NCI-H2227 (cell line): ENCODE measurements at regions not wholly inside any gene's neighbourhood (a gene's known extent, or its start where the extent isn't known, plus 50 kb on each side); places are given as distances from the start of the nearest gene placed in this dataset.

Source experiments
- DNase-seq: peaks from one replicate; lab custom pipeline; 2025; ENCODE audit not compliant: unreplicated experiment; lab: John Stamatoyannopoulos, UW

GRCh38 chr20:17819395-17820093 lies 119.8 kb downstream of the BANF2 start:
- no peak for DNase-seq

- no peak for DNase-seq
Observed at GRCh38 chr20:17818187-17818586, 118.4 kb downstream of the BANF2 start.

- no peak for DNase-seq
Observed at GRCh38 chr20:17816804-17817587, 117.2 kb downstream of the BANF2 start.

GRCh38 chr20:17811628-17811965 lies 111.8 kb downstream of the BANF2 start:
- DNase-seq, result no peak

DNA sequence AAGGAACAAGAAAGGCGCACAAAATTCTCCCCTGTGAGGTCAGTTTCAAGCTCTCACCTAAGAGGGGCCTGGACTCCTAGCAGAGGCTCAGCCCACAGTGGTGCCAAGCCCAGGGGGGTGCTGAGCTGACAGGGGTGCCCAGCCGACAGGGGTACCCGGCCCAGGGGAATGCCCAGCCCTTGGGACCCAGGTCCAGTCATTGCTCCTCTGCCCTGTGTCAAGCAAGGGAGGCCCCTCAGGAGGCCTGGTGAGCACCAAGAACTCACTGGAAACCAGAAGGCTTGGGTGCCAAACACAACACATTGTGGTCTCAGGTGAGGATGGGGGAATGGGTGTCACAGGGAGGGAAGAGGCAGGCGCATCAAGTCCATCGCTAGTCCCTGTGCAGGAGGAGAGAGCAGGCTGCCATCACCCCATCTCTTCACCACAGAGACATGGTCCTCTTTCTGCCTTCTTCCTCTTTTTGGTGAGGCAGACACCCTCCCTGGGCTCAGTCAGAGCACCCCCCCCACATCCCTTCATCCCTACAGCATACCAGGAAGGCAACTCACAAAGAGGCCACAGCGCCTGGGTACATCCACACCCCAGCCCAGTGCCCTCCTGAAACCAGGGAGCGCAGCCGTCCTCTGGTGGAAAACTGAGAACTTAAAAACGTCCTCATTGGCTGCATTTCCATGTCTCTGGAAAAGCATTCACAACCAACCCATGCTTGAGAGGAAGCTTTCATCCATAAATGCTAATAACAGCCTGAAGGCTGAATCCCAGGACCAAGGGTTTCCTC lies 111.3 kb downstream of the BANF2 start:
- no peak for DNase-seq

- no peak for DNase-seq
Observed at GRCh38 chr20:17810062-17810631, 110.4 kb downstream of the BANF2 start.

DNA sequence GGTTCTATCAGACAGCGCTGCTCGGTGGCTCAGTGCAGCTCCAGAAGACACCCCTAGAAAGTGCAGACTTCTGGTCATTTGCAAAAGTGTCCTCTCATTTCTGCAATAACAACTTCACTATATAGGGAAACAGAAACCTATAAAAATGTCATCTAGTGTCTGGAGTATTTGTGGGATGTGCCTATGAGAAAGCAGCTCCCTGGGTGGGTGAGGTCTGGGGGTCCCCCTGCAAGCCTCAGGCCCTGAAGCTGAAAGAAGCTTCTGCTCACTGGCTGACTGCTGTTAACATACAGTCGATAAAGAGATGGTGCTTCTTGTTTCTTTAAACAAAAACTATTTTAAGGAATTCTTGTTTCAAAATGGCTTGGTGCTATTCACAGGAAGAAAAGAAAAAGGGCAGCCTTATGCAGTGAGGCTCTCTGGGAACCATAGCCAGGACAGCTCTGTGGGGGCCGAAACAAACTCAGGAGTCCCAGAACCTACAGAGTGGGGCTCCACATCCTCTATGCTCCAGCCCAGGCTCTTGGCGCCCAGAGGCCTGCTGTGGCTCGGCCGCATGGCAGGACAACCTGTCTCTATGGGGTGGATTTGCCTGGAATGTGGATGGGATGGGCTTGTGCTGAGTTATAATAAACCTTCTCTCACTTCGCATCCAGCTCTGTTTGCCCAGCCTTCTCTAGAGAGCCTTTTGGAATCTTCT lies 109.7 kb downstream of the BANF2 start:
- no peak for DNase-seq

GRCh38 chr20:17808782-17809181 lies 109.0 kb downstream of the BANF2 start:
- DNase-seq, result no peak

- no peak for DNase-seq
Observed at GRCh38 chr20:17808357-17808756, 108.6 kb downstream of the BANF2 start.

DNA sequence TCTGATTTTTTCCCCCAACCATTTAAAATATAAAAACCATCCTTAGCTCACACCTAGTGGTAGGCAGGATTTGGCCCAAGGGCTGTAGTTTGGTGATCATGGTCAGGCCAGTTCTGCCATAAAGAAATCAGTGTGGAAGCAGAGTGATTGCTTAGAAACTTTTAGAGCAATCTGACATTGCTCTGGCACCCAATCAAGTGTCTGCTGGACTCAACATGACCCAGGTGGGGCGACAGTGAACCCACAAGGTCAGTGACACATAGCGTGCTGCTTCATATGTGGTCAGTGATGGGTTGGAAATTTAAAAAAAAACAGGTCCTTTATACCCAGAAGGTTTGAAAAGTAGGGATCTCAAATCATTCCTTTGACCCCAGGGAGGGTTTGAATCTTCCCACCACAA lies 107.9 kb downstream of the BANF2 start:
- no peak for DNase-seq

DNA sequence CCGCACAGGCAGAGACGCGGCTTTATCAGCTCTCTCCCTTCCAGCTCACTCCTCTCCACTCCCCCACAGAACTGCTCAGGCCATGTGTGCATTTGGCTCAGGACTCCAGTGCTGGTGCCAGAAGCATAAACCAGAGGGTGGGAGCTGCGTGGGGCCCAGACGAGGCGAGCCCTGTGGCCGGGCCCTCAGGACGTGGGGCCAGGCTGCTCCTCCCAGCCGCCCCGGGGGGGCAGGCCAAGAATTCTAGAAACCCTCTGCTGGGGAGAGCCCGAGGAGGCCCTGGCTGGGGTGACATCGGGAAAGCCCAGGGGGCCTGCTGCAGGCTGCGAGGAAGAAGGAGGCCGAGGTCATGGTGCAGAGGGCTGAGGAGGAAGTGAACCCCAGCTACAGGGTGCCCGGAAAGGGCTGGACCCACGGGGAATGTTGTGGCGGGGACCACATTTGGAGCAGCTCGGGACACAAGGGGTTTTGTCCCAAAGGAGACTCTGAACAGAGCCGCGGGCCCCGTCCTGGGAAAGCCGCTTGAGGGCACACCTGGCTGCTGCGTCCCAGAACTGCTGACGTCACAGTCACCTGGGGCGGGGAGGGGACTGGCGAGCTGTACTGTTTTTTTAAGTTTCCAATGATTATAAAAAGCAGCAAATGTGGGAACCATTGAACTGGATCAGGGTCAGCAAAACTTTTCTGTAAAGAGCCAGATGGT lies 107.1 kb downstream of the BANF2 start:
- DNase-seq, result no peak

DNA sequence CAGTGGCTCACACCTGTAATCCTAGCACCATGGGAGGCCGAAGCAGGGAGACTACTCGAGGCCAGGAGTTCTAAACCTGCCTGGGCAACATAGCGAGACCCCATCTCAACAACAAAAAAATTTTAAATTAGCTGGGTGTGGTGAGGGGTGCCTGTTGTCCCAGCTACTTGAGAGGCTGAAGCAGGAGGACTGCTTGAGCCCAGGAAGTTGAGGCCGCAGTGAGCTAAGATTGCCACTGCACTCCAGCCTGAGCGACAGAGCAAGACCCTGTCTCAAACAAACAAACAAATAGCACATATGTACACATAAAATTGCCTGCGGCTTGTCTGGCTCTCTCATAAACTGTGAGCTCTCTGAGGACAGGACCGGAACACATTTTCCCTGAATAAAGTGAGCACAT lies 106.3 kb downstream of the BANF2 start:
- no peak for DNase-seq

DNA sequence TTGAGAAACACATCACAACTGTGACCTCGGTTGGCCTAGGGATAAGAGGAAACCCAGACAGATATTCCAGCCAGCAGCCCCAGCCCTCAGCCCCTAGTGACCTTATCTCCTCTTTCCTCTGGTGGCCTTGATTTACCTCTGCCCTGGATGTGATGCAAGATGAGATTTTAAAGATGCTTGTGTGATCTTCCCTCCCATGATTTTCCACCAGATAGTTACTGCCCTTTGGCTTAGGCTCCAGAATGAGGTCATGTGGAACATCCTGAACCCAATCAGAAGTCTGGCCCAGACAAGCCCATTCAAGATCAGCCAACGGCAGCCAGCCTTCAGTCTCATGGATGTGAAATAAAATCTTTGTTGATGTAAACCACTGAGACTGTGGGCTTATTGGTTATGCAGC lies 104.0 kb downstream of the BANF2 start:
- no peak for DNase-seq

DNA sequence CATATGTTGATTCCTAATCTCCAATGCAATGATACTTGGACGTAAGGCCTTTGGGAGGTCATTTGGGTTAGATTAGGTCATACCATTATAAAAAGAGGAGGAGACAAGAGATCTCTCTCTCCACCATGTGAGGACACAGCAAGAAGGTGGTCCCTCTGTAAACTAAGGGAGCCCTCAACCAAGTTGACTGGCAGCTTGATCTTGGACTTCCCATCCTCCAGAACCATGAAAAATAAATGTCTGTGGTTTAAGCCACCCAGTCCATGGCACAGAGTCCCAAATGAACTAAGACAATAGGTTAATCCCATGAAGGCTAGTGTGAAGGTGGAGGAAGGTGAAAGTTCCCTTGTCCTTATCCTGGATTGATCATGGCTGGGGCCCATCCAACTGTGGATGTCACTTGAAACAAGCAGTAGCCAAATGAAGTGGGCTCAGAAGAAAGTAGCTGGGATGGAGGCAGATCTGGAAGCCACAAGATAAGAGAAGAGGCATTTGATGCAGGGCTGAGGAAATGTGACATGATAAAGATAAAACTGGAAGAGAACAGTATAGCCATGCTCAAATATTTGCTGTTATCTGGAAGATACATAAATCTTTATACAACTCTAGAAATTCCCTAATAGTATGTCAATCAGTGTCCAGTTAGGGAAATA lies 99.9 kb downstream of the BANF2 start:
- no peak for DNase-seq

GRCh38 chr20:17798601-17799000 lies 98.8 kb downstream of the BANF2 start:
- no peak for DNase-seq

GRCh38 chr20:17797579-17797978 lies 97.8 kb downstream of the BANF2 start:
- no peak for DNase-seq

DNA sequence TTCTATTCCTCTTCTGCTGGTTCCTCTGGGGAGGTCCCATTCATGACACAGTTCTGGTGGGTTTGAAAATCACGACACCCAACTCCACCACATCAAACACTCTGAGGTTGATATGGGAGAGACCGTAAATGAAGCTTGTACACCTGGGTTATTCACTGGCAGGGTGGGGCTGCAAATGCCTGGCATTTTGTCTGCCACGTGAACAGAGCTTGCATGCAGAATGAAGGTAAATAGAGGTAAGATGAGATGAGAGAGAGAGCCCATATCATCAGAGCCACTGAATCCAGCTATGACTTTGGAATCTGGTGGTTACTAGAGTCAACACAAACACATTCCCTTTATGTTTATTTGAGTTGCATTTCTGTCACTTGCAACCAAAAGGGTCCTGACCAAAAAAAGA lies 97.4 kb downstream of the BANF2 start:
- DNase-seq, result no peak

DNA sequence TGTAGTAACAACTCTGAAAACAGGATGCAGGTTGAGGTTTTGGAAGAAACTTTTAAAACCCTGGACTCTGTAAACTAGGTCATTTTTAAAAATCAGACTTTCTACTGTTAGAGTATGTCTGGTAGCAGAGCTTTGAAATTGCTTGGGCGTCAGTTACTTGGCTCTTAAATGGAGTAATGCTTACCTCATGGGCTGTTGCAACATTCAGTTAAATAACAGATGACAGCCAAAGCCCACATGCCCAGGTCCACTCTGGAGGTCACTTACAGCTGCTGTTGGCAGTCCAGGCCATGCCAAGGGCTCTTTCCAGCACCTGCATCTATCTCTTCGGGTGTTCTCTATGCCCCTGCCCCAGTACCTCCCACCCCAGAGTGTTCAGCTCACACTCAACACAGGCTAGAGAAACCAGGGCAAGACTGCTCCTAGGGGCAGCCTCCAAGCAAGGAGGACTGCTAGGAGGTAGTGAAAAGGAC lies 96.4 kb downstream of the BANF2 start:
- no peak for DNase-seq

DNA sequence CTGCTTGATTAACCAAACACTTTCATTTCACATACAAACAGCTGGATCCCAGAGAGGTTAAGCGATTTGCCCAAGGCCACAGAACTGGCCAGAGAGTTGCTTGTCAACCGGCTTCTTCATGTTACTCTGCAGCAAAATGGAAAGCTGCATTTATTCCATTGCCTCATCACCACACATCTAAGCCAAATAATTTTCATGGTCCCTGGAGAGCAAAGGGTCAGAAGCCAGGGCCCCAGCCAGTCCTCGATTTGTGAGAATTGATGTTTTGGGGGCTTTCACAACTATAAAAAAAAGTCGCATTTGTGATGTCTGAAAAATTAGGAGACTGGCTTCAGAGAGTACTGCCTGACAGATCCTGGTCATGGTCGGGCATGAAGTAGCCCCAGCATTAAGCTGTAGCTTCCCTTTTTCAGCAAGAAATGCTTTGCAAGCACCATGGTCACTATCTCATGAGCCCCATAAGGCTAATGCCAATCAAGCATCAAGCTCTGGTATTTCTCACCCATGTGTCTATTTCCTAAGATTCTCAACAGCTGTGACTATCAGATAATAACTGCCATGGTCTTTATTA lies 95.8 kb downstream of the BANF2 start:
- DNase-seq, result no peak
